Breast epithelium (tissue), 3 donors: ENCODE measurements at regions not wholly inside any gene's neighbourhood (a gene's known extent, or its start where the extent isn't known, plus 50 kb on each side); places are given as distances from the start of the nearest gene placed in this dataset.

ENCODE experiments used
- CTCF ChIP-seq, 3 donors: fragments of 450-650 bp; IDR thresholded peaks; one replicate each; pipeline ENCODE4 v1.5.1; 2016 to 2017; ENCODE audit warnings: antibody characterized with exemption in 3 of 3, mild to moderate bottlenecking in 3 of 3, moderate library complexity in 3 of 3
- POLR2A ChIP-seq: fragments of 450-650 bp; IDR thresholded peaks from one replicate; pipeline ENCODE4 v1.6.1; 2016; ENCODE audit warnings: antibody characterized with exemption, mild to moderate bottlenecking, moderate library complexity
- POLR2AphosphoS5 ChIP-seq, 3 donors: sonication (generic); formaldehyde crosslinking; IDR thresholded peaks; one replicate each; pipeline ENCODE4 v1.6.1; 2017; ENCODE audit warnings: antibody characterized with exemption in 3 of 3

DNA sequence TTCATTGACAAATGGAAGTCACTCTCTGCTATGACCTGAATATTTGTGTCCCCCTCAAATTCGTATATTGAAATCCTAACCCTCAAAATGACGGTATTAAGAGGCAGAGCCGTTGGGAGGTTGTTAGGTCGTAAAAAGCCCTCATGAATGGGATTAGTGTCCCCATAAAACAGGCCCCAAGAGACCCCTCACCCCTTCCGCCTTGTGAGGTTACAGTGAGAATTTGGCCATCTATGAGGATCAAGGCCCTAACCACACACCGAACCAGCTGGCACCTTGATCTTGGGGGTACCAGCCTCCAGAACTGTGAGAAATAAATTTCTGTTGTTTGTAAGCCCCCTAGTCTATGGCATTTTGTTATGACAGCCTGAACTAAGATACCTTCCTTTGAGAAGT lies 52.5 kb upstream of the SLC22A16 start:
- no peak for TF ChIP-seq CTCF (IDR thresholded peaks at IDR 0.05)
- TF ChIP-seq POLR2A, result no peak
- no peak for TF ChIP-seq POLR2AphosphoS5 (IDR thresholded peaks at IDR 0.05)
